Nucleus accumbens (tissue), 56 donors: ENCODE measurements at regions not wholly inside any gene's neighbourhood (a gene's known extent, or its start where the extent isn't known, plus 50 kb on each side); places are given as distances from the start of the nearest gene placed in this dataset.

Experiments
- DNase-seq, 56 donors: peaks; one replicate each; lab custom pipeline; 2025; lab: John Stamatoyannopoulos, UW

- no peak for DNase-seq
These were observed 58.5 kb downstream of the DLL1 start for GRCh38 chr6:170232186-170233002.

GRCh38 chr6:170231293-170232185 lies 59.3 kb downstream of the DLL1 start:
- no peak for DNase-seq

DNA sequence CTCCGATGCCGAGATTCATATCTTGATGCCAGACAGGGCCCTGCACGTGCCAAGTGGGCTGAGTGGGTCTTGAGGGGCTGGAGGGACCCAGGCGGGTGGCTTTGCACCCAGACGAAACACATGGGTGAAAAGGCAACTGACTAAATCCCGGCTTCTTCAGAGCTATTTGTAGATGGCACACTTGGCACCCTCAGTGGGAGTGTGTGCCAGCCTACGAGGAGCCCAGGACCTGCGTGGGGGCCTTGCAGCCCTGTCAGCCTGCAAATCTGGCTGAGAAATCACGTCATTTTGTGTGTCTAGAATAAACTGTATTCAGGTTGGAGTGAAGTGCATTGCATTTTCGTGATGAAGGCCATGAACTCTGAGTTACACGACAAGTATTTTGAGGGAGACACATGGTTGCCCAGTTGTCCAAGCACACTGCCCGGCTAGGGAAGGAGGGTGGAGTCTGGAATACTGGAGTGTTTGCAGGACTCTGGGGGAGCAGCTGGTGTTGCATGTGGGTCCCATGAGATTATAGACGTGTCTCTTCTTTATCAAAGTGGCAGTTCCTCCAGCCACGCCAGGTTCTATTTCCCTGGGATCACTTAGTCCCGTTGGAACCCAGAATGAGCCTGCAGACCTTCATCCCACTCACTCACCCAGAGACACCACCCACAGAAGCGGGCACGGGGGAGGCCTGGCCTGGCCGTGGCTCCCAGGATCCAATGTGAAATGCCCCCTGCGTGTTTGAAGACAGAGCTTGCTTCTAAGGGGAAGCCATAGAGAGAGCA lies 60.2 kb downstream of the DLL1 start:
- peak in 1 of 56 donors; percentile 15 for DNase-seq

GRCh38 chr6:170229851-170230519 lies 60.9 kb downstream of the DLL1 start:
- DNase-seq = no peak

DNA sequence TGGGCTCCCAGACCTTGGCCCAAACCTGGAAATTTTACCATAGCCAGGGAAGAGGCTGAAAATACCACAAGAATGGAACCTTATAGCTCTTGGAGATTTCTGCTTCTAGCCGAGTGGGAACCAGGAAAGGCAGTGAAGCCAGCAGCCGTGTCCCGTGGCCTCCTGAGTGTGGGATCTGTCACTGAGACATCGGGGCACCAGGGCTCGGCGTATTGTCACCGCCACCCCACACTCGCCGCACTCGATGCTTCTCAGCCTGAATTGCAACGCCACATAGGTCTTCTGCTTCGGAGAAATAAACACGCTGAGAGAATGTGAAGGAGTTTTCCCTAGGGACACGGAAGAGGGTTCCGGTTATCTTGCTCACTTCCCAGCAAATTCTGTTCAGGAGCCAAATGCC lies 61.5 kb downstream of the DLL1 start:
- DNase-seq = no peak

GRCh38 chr6:170228946-170229310 lies 62.0 kb downstream of the DLL1 start:
- no peak for DNase-seq

DNA sequence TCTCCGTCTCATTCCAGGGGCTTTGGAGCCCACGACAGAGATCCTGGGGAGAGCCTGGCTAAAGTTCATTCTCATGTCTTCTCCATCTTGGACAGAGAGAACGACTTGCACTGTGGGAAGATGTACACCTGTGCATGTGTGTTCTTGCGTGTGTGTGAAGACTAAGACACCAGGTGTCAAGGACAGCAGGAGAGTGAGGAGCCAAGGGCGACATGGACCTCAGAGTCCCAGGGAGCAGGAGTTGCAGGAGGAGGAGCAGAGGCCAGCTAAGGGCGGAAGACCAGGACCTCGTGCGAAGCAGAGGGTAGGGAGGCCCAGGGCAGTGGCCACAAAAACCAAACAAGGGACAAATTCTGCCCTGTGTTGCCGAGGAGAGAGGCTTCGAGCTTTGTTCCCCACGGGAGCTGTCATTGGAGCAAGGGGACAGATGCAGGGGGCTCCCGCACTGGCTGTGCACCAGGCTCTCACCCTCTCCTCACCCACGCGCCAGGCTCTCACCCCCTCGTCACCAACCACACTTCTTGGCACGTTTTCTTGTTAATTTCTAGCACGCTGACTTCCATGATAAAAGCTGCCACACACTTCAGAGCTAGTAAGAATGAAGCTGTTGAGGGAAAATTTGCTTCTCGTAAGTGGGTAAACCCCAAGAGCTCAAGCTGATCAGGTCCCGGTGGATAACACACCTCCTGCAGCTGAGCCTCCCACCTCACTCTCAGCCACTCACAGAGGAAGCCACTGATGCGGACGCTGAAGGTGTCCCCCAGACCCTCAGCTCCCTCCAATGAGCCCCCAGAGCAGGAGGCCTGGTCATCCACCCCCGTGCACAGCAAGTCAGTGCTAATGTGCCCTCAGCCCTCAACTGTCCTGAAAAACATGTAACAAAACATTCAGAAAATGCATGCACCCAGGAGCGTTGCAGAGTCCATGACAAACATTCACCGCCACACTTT lies 62.6 kb downstream of the DLL1 start:
- no peak for DNase-seq

DNA sequence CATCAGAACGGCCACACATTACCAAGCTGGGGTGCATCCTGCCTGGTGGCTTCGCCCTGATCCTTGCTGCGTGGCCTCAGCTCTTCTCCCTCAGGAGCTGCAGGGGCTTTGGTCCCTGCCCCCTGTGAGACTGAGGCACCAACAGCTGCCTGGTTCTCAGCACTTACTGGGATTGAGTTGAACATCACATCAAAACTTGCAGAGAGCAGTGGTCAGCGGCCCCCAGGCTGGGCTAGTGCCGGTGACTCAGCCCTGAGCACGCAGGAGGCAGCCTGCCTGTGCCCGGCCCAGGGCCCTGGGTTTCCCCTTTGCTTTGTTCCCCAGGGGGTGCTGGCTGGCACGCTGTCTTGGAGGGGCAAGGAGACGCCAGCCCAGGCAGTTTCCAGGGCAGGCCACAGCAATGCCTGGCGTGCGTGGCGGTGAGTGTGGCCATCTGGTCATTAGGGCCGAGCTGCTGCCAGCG lies 63.3 kb downstream of the DLL1 start:
- DNase-seq = peak in 7 of 56 donors; percentile 15 to 58 (median 37)

- no peak for DNase-seq
These were observed 64.2 kb downstream of the DLL1 start for GRCh38 chr6:170226647-170227046.

DNA sequence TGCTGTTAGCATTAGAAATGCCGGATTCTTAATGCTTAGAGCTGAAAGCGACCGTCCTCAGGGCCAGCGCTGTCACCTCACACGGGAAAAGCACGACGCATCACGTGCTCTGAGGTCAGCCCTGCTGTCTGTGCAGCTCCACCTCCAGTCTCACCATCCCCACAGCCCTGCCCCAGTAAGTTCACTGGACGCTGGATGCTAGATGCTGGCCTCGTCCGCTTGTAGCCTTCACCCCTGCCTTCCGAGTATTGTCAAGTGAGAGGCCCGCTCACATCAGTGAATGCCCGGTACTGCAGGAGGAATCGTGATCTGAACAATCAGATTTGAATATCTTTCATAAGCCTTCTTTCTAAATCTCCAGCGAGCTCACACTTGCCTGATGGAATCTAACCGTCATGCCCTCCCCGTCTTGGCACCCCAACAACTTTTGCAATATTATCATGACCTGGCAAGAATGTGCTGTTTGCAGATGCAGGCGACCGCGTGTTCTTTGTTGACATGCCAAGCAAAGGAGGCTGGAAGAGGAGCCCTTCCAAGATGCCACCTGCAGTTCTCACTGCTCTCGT lies 64.9 kb downstream of the DLL1 start:
- no peak for DNase-seq

- DNase-seq = no peak
These were observed 65.9 kb downstream of the DLL1 start for GRCh38 chr6:170224694-170225660.

GRCh38 chr6:170223718-170224693 lies 66.9 kb downstream of the DLL1 start:
- no peak for DNase-seq

DNA sequence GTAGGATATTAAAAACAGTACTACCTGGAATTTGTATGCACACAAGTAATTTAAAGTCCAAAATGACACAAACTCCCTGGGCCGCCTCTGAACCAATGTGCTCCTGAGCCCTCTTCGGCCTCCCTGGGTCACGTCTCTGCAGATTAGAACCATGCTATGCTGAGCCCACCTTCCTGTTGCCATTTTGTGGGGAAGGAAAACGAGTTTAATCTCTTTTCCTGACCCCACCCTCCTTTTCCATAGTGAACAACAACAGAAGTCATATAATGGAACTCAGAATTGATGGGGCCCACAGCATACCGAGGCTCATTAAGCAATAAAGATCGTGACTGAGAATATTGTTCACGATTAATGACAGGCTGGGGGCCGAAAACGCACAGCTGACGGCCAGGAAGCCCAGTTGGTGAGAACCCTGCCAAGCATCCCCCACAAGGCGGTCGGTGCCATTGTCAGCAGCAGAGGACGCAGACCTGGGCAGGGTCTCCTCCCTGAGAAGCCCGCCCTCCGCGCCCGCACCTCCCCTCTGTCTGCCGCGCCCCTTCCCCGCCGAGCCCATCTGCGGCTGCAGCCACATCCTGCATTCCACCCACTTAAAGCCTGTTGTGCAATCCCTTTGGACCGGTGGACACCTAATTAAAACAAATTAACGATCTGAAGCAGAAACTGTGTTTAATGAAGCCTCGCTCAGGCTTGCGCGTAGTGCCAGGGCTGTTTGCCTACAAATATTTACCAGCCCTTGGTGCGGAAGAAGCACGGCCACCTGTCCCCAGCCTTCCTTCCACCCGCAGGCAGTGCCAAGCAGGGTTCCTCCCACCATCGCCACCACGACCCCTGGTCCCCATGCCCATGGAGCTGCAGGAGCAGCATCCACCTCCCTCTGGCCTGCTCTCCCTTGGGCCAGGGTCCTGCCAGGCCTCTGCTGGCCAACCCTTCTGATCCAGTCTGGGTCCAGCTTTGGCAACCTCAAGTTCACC lies 68.1 kb downstream of the DLL1 start:
- no peak for DNase-seq

- DNase-seq = no peak
These were observed 69.0 kb downstream of the DLL1 start for GRCh38 chr6:170221753-170222400.
